Esophagus muscularis mucosa (tissue), 3 donors: ENCODE measurements at regions not wholly inside any gene's neighbourhood (a gene's known extent, or its start where the extent isn't known, plus 50 kb on each side); places are given as distances from the start of the nearest gene placed in this dataset.
"Not testable (repeated sequence)": the region's sequence is repeated elsewhere in the genome, so short reads cannot be mapped to it uniquely, and the experiment has no call there.

ENCODE experiments used
- POLR2A ChIP-seq: fragments of 450-650 bp; IDR thresholded peaks from one replicate; pipeline ENCODE4 v1.6.1; 2017; ENCODE audit warnings: antibody characterized with exemption, moderate library complexity, mild to moderate bottlenecking, low read depth
- POLR2AphosphoS5 ChIP-seq, 2 donors: sonication (generic); formaldehyde crosslinking; IDR thresholded peaks; one replicate each; pipeline ENCODE4 v1.6.1; 2017; ENCODE audit warnings: antibody characterized with exemption in 2 of 2
- TF ChIP-seq, protein P1 (sequence below), 3 experiments: fragments of 200-600 bp in 2 of 3; fragments of 450-650 bp in 1 of 3; sonication (generic) in 2 of 3; IDR thresholded peaks; one replicate each; pipeline ENCODE4 v1.5.1; 2017 to 2019; ENCODE audit warnings: antibody characterized with exemption in 3 of 3, mild to moderate bottlenecking in 2 of 3, moderate library complexity in 1 of 3

DNA sequence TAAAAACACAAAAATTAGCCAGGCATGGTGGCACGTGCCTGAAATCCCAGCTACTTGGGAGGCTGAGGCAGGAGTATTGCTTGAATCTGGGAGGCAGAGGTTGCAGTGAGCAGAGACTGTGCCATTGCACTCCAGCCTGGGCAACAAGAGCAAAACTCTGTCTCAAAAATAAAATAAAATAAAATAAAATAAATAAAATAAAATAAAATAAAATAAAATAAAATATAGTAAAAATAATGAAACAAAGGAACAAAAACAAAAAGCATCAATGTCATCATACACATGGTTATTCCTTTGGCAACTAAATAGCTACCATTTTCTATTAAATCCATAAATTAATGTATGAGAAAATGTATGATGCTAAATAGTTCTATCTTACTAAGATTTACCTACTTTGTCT is 1123.9 kb downstream of the MRPL39 start:
- not testable (repeated sequence) for TF ChIP-seq POLR2A; POLR2AphosphoS5 (IDR thresholded peaks at IDR 0.05)
- TF ChIP-seq, protein P1, sequence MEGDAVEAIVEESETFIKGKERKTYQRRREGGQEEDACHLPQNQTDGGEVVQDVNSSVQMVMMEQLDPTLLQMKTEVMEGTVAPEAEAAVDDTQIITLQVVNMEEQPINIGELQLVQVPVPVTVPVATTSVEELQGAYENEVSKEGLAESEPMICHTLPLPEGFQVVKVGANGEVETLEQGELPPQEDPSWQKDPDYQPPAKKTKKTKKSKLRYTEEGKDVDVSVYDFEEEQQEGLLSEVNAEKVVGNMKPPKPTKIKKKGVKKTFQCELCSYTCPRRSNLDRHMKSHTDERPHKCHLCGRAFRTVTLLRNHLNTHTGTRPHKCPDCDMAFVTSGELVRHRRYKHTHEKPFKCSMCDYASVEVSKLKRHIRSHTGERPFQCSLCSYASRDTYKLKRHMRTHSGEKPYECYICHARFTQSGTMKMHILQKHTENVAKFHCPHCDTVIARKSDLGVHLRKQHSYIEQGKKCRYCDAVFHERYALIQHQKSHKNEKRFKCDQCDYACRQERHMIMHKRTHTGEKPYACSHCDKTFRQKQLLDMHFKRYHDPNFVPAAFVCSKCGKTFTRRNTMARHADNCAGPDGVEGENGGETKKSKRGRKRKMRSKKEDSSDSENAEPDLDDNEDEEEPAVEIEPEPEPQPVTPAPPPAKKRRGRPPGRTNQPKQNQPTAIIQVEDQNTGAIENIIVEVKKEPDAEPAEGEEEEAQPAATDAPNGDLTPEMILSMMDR (IDR thresholded peaks at IDR 0.05) = not testable (repeated sequence)
